ENCODE measurements at regions not wholly inside any gene's neighbourhood (a gene's known extent, or its start where the extent isn't known, plus 50 kb on each side); places are given as distances from the start of the nearest gene placed in this dataset.

GRCh38 chr6:133040094-133040802 lies 200.9 kb upstream of the EYA4 start:
- no peak for DNase-seq (ENCODE audit: low read depth in 1 of 2, low spot score in 1 of 2)
- no peak overlapping the region for H3K27ac ChIP-seq (replicated peaks)
- H3K4me3 ChIP-seq (replicated peaks; ENCODE audit: insufficient read depth, low read length) = no peak overlapping the region
- TF ChIP-seq SPI1 (IDR thresholded peaks at IDR 0.05; ENCODE audit: borderline replicate concordance, low read depth) (no peak), REST (IDR thresholded peaks at IDR 0.05; ENCODE audit: insufficient replicate concordance, low read depth) (no peak)
- no peaks in the 10 kb centered on the region for H3K27me3 ChIP-seq (ENCODE audit: insufficient read depth, poor library complexity, severe bottlenecking)

- no peak overlapping the region for H3K27ac ChIP-seq (replicated peaks)
- TF ChIP-seq CTCF (IDR thresholded peaks at IDR 0.05; ENCODE audit: insufficient read depth, low read length) (no peak), SPI1 (IDR thresholded peaks at IDR 0.05; ENCODE audit: borderline replicate concordance, low read depth) (no peak)
- no peak overlapping the region for H3K4me3 ChIP-seq (replicated peaks; ENCODE audit: insufficient read depth, low read length)
- H3K27me3 ChIP-seq (ENCODE audit: insufficient read depth, poor library complexity, severe bottlenecking) = no peaks in the 10 kb centered on the region
- no peak for DNase-seq (ENCODE audit: low read depth in 1 of 2, low spot score in 1 of 2)
Measured at GRCh38 chr6:133040803-133041419, 200.2 kb upstream of the EYA4 start.

- TF ChIP-seq GABPA (IDR thresholded peaks at IDR 0.05; ENCODE audit: low read depth) (no peak), POLR2AphosphoS5 (IDR thresholded peaks at IDR 0.05; ENCODE audit: low read depth) (no peak), SPI1 (IDR thresholded peaks at IDR 0.05; ENCODE audit: borderline replicate concordance, low read depth) (no peak), REST (IDR thresholded peaks at IDR 0.05; ENCODE audit: insufficient replicate concordance, low read depth) (no peak), CTCF (IDR thresholded peaks at IDR 0.05; ENCODE audit: insufficient read depth, low read length) (no peak)
- DNase-seq (ENCODE audit: low read depth in 1 of 2, low spot score in 1 of 2) = no peak
Measured at GRCh38 chr6:133042550-133043120, 198.5 kb upstream of the EYA4 start.

GRCh38 chr6:133046576-133046975 lies 194.6 kb upstream of the EYA4 start:
- Histone ChIP-seq H3K27me3 (ENCODE audit: insufficient read depth, poor library complexity, severe bottlenecking) (no peaks in the 10 kb centered on the region), H3K4me3 (replicated peaks; ENCODE audit: insufficient read depth, low read length) (no peak overlapping the region), H3K27ac (replicated peaks) (no peak overlapping the region)
- TF ChIP-seq GABPA (IDR thresholded peaks at IDR 0.05; ENCODE audit: low read depth) = no peak
- TF ChIP-seq CTCF (IDR thresholded peaks at IDR 0.05; ENCODE audit: insufficient read depth, low read length) = no peak
- no peak for TF ChIP-seq POLR2AphosphoS5 (IDR thresholded peaks at IDR 0.05; ENCODE audit: low read depth)
- no peak for TF ChIP-seq REST (IDR thresholded peaks at IDR 0.05; ENCODE audit: insufficient replicate concordance, low read depth)
- no peak for TF ChIP-seq SPI1 (IDR thresholded peaks at IDR 0.05; ENCODE audit: borderline replicate concordance, low read depth)
- DNase-seq (ENCODE audit: low read depth in 1 of 2, low spot score in 1 of 2) = no peak

More at GRCh38 chr6:133042550-133043120, 198.5 kb upstream of the EYA4 start:
- no peak overlapping the region for H3K27ac ChIP-seq (replicated peaks)
- no peaks in the 10 kb centered on the region for H3K27me3 ChIP-seq (ENCODE audit: insufficient read depth, poor library complexity, severe bottlenecking)
- H3K4me3 ChIP-seq (replicated peaks; ENCODE audit: insufficient read depth, low read length) = no peak overlapping the region

Measured in HL-60 (cell line).